OCI-LY3 (cell line): ENCODE measurements at regions not wholly inside any gene's neighbourhood (a gene's known extent, or its start where the extent isn't known, plus 50 kb on each side); places are given as distances from the start of the nearest gene placed in this dataset.

Experiments used
- CTCF ChIP-seq: fragments of 200-600, 300-600 bp; sonication (generic); IDR thresholded peaks from 2 replicates; pipeline ENCODE4 v1.5.1; 2014; ENCODE audit warnings: antibody characterized with exemption, low read length, low read depth
- EZH2phosphoT487 ChIP-seq: fragments of 200-600 bp; shearing (Covaris generic); IDR thresholded peaks from 2 replicates; pipeline ENCODE4 v1.6.1; 2018; ENCODE audit warnings: antibody characterized with exemption, mixed run types, low read depth

DNA sequence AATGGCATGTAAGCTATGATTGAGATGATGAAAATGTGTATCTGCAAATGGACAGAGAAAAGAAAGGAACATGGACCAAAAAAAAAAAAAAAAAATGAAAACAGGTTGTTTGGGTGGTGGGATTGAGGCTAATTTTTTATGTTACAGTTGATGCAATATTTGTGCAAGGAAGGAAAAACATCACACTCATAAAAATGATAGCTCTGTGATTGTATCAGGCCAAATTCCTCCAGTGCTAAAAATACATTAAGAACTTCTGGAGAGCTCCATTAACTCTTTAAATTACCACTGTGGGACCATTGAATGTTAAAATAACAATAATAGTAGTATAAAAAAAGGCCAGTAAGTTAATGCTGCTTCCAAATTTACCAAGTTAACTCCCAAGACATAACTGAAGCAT, 79.5 kb upstream of the MSX2 start:
- TF ChIP-seq CTCF: no peak
- no peak for TF ChIP-seq EZH2phosphoT487
